Kidney epithelial cell (primary cell): ENCODE measurements at regions not wholly inside any gene's neighbourhood (a gene's known extent, or its start where the extent isn't known, plus 50 kb on each side); places are given as distances from the start of the nearest gene placed in this dataset.

Source experiments
- DNase-seq: peaks from one replicate; pipeline ENCODE4 v3.0.0-alpha.2; 2010; ENCODE audit warnings: low read depth
- H3K27me3 ChIP-seq: 2 replicates; pipeline ENCODE4 v1.6.0; 2011; ENCODE audit warnings: low read length; ENCODE audit not compliant: control insufficient read depth, insufficient read depth
- H3K36me3 ChIP-seq: 2 replicates; pipeline ENCODE4 v1.5.1; 2011; ENCODE audit warnings: low read length; ENCODE audit not compliant: control insufficient read depth, insufficient read depth
- H3K4me3 ChIP-seq: 2 replicates; pipeline ENCODE4 v1.5.1; 2011; ENCODE audit warnings: low read depth, mild to moderate bottlenecking, control low read depth, low read length
- CTCF ChIP-seq: IDR thresholded peaks from 2 replicates; pipeline ENCODE4 v1.5.1; 2011; ENCODE audit warnings: mild to moderate bottlenecking, moderate library complexity, low read length, control low read depth, inconsistent platforms; ENCODE audit not compliant: insufficient read depth, poor library complexity, severe bottlenecking

DNA sequence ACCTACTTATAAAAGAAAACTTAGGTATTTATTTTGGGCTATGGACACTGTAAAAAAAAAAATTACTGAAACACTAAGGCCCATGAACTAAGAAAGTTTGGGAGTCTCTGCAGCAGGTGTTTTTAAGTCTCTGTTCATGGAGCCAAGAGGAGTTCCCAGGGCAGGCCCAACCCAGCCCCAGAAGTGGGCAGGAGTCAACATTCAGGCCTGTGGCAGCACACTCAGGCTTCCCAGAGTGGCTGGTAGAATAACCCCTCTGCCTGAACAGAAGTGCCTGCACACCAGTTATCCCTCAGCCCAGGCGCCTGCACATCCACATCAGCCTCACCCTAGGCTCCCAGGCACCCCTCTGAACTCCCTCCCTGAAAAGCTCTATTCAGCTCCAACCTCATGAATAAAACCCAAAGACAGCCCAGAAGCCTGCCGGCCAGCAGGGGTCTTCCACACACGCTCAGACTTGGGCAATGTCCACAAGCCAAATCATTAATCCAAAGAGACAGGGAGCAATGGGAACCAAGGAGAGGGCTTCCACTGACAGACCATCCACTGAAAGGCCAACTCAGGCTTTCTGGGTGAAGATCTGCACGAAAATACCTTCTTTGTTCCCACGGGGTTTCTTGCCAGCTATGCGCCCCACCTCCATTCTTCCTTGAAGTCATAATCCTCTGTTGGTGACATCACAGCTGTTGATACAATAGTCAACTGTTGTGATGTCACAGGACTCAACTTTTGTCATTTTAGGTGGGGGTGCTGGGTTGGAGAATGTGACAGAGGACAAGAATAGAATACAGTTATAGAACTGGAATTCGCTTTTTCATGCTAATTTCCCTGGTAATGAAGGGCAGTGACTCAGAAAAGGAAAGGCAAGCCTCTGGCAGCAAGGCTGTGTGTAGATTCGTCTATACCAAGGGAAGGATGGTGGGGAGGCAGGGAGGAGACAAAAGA is 83.7 kb downstream of the RPL27A start:
- no peak overlapping the region for H3K4me3 ChIP-seq
- DNase-seq: no peak
- H3K27me3 ChIP-seq: no peaks in the 10 kb centered on the region
- H3K36me3 ChIP-seq: no peaks in the 10 kb centered on the region
- TF ChIP-seq CTCF: no peak

- DNase-seq: no peak
- no peak for TF ChIP-seq CTCF
- no peaks in the 10 kb centered on the region for H3K36me3 ChIP-seq
- H3K4me3 ChIP-seq: no peak overlapping the region
- H3K27me3 ChIP-seq: no peaks in the 10 kb centered on the region
Observed at GRCh38 chr11:8766988-8767374, 84.4 kb downstream of the RPL27A start.

- no peak overlapping the region for H3K4me3 ChIP-seq
- no peaks in the 10 kb centered on the region for H3K36me3 ChIP-seq
Observed at GRCh38 chr11:8767466-8768142, 85.0 kb downstream of the RPL27A start.

DNA sequence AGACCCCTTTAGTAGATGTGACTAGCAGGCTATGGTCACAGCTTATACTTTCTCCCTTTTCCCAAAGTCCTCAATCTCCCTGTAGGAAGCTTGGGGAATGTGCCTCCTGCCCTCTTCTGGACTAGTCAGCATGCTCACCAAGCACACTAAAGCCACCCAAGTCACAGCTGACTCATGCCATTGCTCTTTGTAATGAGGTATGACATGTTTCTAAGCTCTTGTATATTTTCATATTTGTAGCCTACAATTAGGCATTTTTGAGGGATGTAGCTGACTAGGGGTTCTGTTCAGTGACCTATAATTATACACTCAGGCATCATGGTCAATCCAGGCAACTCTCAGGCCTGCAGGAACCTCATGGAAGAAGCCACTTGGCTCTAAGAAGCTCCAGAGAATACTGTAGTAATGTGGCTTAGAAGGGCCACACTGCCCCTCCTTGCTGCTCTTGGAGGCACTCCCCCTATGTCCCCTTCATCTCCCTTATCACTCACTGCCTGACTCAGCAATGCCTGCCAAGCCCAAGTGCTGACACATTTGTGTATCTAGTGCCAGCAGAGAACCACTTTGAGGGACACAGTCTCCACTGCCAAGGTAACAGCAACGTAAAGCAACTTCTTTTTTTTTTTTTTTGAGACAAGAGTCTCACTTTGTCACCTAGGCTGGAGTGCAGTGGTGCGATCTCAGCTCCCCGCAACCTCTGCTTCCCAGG is 86.2 kb downstream of the RPL27A start:
- no peak for DNase-seq
- H3K27me3 ChIP-seq: no peaks in the 10 kb centered on the region
- no peak overlapping the region for H3K4me3 ChIP-seq
- TF ChIP-seq CTCF: peak; percentile 37
- no peaks in the 10 kb centered on the region for H3K36me3 ChIP-seq

More at GRCh38 chr11:8767466-8768142, 85.0 kb downstream of the RPL27A start:
- DNase-seq: no peak
- no peaks in the 10 kb centered on the region for H3K27me3 ChIP-seq
- no peak for TF ChIP-seq CTCF

GRCh38 chr11:8772571-8773519 is 90.3 kb downstream of the RPL27A start:
- no peak overlapping the region for H3K4me3 ChIP-seq
- no peaks in the 10 kb centered on the region for H3K36me3 ChIP-seq
- TF ChIP-seq CTCF: no peak
- H3K27me3 ChIP-seq: no peaks in the 10 kb centered on the region
- no peak for DNase-seq
